MV-4-11 (cell line): ENCODE measurements at regions not wholly inside any gene's neighbourhood (a gene's known extent, or its start where the extent isn't known, plus 50 kb on each side); places are given as distances from the start of the nearest gene placed in this dataset.
A peak's percentile ranks its signal among the peaks of the same experiment; 100 is the strongest.

ENCODE experiments used
- DNase-seq: peaks from one replicate; lab custom pipeline; 2025; lab: John Stamatoyannopoulos, UW

- DNase-seq: no peak
Observed at GRCh38 chr10:106520698-106521097, 643.8 kb downstream of the SORCS1 start.

GRCh38 chr10:106519376-106520030, 645.0 kb downstream of the SORCS1 start:
- no peak for DNase-seq

- no peak for DNase-seq
Observed at GRCh38 chr10:106515206-106515790, 649.2 kb downstream of the SORCS1 start.

- DNase-seq: no peak
Observed at GRCh38 chr10:106513352-106513771, 651.1 kb downstream of the SORCS1 start.

- no peak for DNase-seq
Observed at GRCh38 chr10:106511917-106512316, 652.6 kb downstream of the SORCS1 start.

- no peak for DNase-seq
Observed at GRCh38 chr10:106508950-106509349, 655.6 kb downstream of the SORCS1 start.

- no peak for DNase-seq
Observed at GRCh38 chr10:106506526-106507283, 657.8 kb downstream of the SORCS1 start.

- no peak for DNase-seq
Observed at GRCh38 chr10:106504536-106504935, 660.0 kb downstream of the SORCS1 start.

- DNase-seq: no peak
Observed at GRCh38 chr10:106502641-106503040, 661.9 kb downstream of the SORCS1 start.

GRCh38 chr10:106500925-106501525, 663.5 kb downstream of the SORCS1 start:
- DNase-seq: no peak

GRCh38 chr10:106500041-106500924, 664.2 kb downstream of the SORCS1 start:
- no peak for DNase-seq

GRCh38 chr10:106499448-106499847, 665.1 kb downstream of the SORCS1 start:
- DNase-seq: no peak

- DNase-seq: no peak
Observed at GRCh38 chr10:106498675-106499074, 665.8 kb downstream of the SORCS1 start.

GRCh38 chr10:106495931-106496330, 668.6 kb downstream of the SORCS1 start:
- no peak for DNase-seq

GRCh38 chr10:106493751-106494150, 670.8 kb downstream of the SORCS1 start:
- DNase-seq: no peak

GRCh38 chr10:106493226-106493625, 671.3 kb downstream of the SORCS1 start:
- DNase-seq: no peak

- DNase-seq: no peak
Observed at GRCh38 chr10:106487726-106488125, 676.8 kb downstream of the SORCS1 start.

GRCh38 chr10:106481598-106482275, 682.8 kb downstream of the SORCS1 start:
- DNase-seq: peak; percentile 68

GRCh38 chr10:106479636-106480035, 684.9 kb downstream of the SORCS1 start:
- peak; percentile 20 for DNase-seq

- no peak for DNase-seq
Observed at GRCh38 chr10:106474876-106475275, 689.6 kb downstream of the SORCS1 start.

- no peak for DNase-seq
Observed at GRCh38 chr10:106473129-106473685, 691.3 kb downstream of the SORCS1 start.
